Heart left ventricle (tissue), 16 donors: ENCODE measurements at regions not wholly inside any gene's neighbourhood (a gene's known extent, or its start where the extent isn't known, plus 50 kb on each side); places are given as distances from the start of the nearest gene placed in this dataset.

ENCODE experiments used
- ATAC-seq, 4 donors: fragments of 200-7000 bp; cut with Tn5 transposase; one replicate each; pipeline ENCODE4 v1.9.1; 2020 to 2022; ENCODE audit warnings: moderate library complexity in 4 of 4, mild to moderate bottlenecking in 3 of 4, moderate number of reproducible peaks in 1 of 4
- DNase-seq, 5 donors: peaks; one replicate each; pipeline ENCODE4 v3.0.0-alpha.2; 2020
- H3K27ac ChIP-seq, 12 donors: fragments of 200-600 bp; sonication (generic) in 4 of 12; one replicate each; pipeline versions ENCODE4 v1.5.0 to v1.8.0; 2016 to 2022; ENCODE audit warnings: mild to moderate bottlenecking in 2 of 12
- H3K27me3 ChIP-seq, 9 donors: fragments of 200-600 bp; sonication (generic) in 2 of 9; one replicate each; pipeline versions ENCODE4 v1.5.1 to v1.8.0; 2016 to 2022; ENCODE audit warnings: mild to moderate bottlenecking in 3 of 9
- H3K36me3 ChIP-seq, 9 donors: fragments of 200-600 bp; sonication (generic) in 2 of 9; one replicate each; pipeline versions ENCODE4 v1.5.0 to v1.8.0; 2018 to 2022; ENCODE audit warnings: mild to moderate bottlenecking in 2 of 9
- H3K4me1 ChIP-seq, 12 donors: fragments of 200-600 bp; sonication (generic) in 4 of 12; one replicate each; pipeline versions ENCODE4 v1.5.0 to v1.8.0; 2016 to 2022; ENCODE audit warnings: mild to moderate bottlenecking in 3 of 12
- H3K4me3 ChIP-seq, 12 donors: fragments of 200-600 bp; sonication (generic) in 4 of 12; one replicate each; pipeline versions ENCODE4 v1.5.0 to v1.8.0; 2017 to 2022; ENCODE audit warnings: mild to moderate bottlenecking in 9 of 12, moderate library complexity in 4 of 12
- H3K9me3 ChIP-seq, 12 donors: fragments of 200-600 bp; sonication (generic) in 4 of 12; one replicate each; pipeline versions ENCODE4 v1.5.0 to v1.8.0; 2016 to 2022; ENCODE audit warnings: mild to moderate bottlenecking in 1 of 12
- CTCF ChIP-seq, 12 donors: fragments of 200-600 bp; sonication (generic) in 4 of 12; IDR thresholded peaks; one replicate each; pipeline versions ENCODE4 v1.5.0 to v1.8.0; 2018 to 2022; ENCODE audit warnings: antibody characterized with exemption in 12 of 12, mild to moderate bottlenecking in 5 of 12
- POLR2A ChIP-seq, 2 donors: fragments of 450-650 bp; IDR thresholded peaks; one replicate each; pipeline ENCODE4 v1.6.1; 2017; ENCODE audit warnings: antibody characterized with exemption in 2 of 2, mild to moderate bottlenecking in 2 of 2, moderate library complexity in 2 of 2
- WGBS, 4 donors: extraction: QIAGEN DNeasy Blood & Tissue Kit in 2 of 4; methylation state at CpG; one replicate each; pipeline versions ENCODE4 v1.1.5 to v1.1.7; 2013 to 2018; 5-methylcytosine and 5-hydroxymethylcytosine counted together
- intact Hi-C, 10 donors: fragments of 100-400 bp; cut with DNase I; formaldehyde crosslinking; loops; one replicate each; pipeline versions ENCODE4 v1.11.1 to v1.14.2; 2022
- donor health status: ischemic (EF 13 %, LVEDD 7.1; RV severe dilation, severe dysfunction).
- donor health status: healthy with polysubstance abuse.
- donor health status: DM: no; HTN: yes; CAD: no.
- donor health status: DM: no; HTN: no; CAD: no.
- donor health status: ischemic (EF 25% LVEDD 6.9; RV normal size, moderate dysfunction).
- donor health status: ischemic (EF 25% LVEDD 5.7; RV mildly dilated, moderate dysfunction).
- donor health status: healthy.
- donor health status: DM: yes; HTN: yes; CAD: no.
- donor health status: ischemic (EF 35%, LVEDD 5.7; RV mildly dilated, moderate dysfunction).
- donor health status: nonischemic (EF 11% LVEDD 7.7; RV severe dilation, severe dysfunction).
- donor health status: DM: yes; HTN: yes; CAD: no.
- donor health status: PGD.
- donor health status: ischemic (EF 29% LVEDD 5.4; RV normal size, mild dysfunction).
- donor health status: nonischemic (EF 23%, LVEDD 6.1; RV moderate dilation, normal function).

- no peak for DNase-seq
- H3K9me3 ChIP-seq: no peaks in the 10 kb centered on the region
- H3K27ac ChIP-seq: no peak overlapping the region
- H3K4me1 ChIP-seq: no peaks in the 10 kb centered on the region
- ATAC-seq: no peak
- no peaks in the 10 kb centered on the region for H3K27me3 ChIP-seq
- TF ChIP-seq CTCF (IDR thresholded peaks at IDR 0.05) (no peak), POLR2A (IDR thresholded peaks at IDR 0.05) (no peak)
- H3K36me3 ChIP-seq: no peaks in the 10 kb centered on the region
- 58 to 61% (median 58%) methylated on average over 4 of the region's 4 CpGs for WGBS, 4 donors
- intact Hi-C loops: no loop called here
- no peak overlapping the region for H3K4me3 ChIP-seq
Observed at GRCh38 chr16:59242556-59242955, 508.4 kb upstream of the GOT2 start.

- intact Hi-C loops: no loop called here
- TF ChIP-seq CTCF (IDR thresholded peaks at IDR 0.05) (no peak), POLR2A (IDR thresholded peaks at IDR 0.05) (no peak)
- H3K27ac ChIP-seq: no peak overlapping the region
- no peaks in the 10 kb centered on the region for H3K4me1 ChIP-seq
- no peaks in the 10 kb centered on the region for H3K27me3 ChIP-seq
- DNase-seq (no peak), ATAC-seq (no peak)
- 76 to 94% (median 87%) methylated on average over 3 of the region's 3 CpGs for WGBS, 4 donors
- H3K36me3 ChIP-seq: no peaks in the 10 kb centered on the region
- H3K9me3 ChIP-seq: no peaks in the 10 kb centered on the region
- H3K4me3 ChIP-seq: no peak overlapping the region
Observed at GRCh38 chr16:59238246-59238645, 504.1 kb upstream of the GOT2 start.

GRCh38 chr16:59236804-59237458 is 502.8 kb upstream of the GOT2 start:
- no peak overlapping the region for H3K4me3 ChIP-seq
- TF ChIP-seq POLR2A (IDR thresholded peaks at IDR 0.05) (no peak), CTCF (IDR thresholded peaks at IDR 0.05) (no peak)
- no peaks in the 10 kb centered on the region for H3K36me3 ChIP-seq
- no peak for DNase-seq
- no peak overlapping the region for H3K27ac ChIP-seq
- no peak for ATAC-seq
- intact Hi-C loops: no loop called here
- WGBS, 4 donors: 63 to 72% (median 69%) methylated on average over 4 of the region's 4 CpGs
- H3K27me3 ChIP-seq: no peaks in the 10 kb centered on the region
- no peaks in the 10 kb centered on the region for H3K4me1 ChIP-seq
- H3K9me3 ChIP-seq: no peaks in the 10 kb centered on the region

GRCh38 chr16:59224401-59224800 is 490.3 kb upstream of the GOT2 start:
- Histone ChIP-seq H3K4me3 (no peak overlapping the region), H3K27me3 (no peaks in the 10 kb centered on the region), H3K36me3 (no peaks in the 10 kb centered on the region), H3K4me1 (no peaks in the 10 kb centered on the region), H3K27ac (no peak overlapping the region), H3K9me3 (peaks cover 0 to under 1% (median 0%) of the 10 kb centered on the region in 12 donors)
- DNase-seq (no peak), ATAC-seq (no peak)
- TF ChIP-seq CTCF (IDR thresholded peaks at IDR 0.05) (no peak), POLR2A (IDR thresholded peaks at IDR 0.05) (no peak)
- WGBS, 4 donors: 61 to 71% (median 64%) methylated on average over 2 of the region's 2 CpGs
- intact Hi-C loops: no loop called here
